ENCODE measurements at regions not wholly inside any gene's neighbourhood (a gene's known extent, or its start where the extent isn't known, plus 50 kb on each side); places are given as distances from the start of the nearest gene placed in this dataset.

DNA sequence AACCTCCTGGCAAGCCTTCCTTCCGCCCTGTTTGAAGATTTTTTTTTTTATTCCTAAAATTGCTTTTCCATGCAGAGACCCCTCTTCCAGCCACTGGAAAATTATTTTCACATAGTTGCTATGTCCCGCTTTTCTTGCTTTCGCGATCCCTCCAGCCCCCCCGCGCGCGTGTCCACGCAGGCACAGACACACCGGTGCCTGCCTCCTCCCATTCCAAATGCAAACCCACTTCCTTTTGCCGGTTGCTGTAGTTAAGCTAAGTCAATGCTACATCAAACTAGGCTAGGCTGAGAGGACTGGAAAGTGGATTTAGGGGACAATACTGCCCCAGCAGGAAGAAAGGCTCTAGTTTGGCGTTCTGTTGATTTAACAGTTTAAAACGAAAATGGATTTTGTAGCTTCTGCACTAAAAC is 111.0 kb downstream of the DHX15 start:
- TF ChIP-seq ZNF8 (CRISPR knock-in tag; IDR thresholded peaks at IDR 0.05) (no peak), SNAI2 (CRISPR knock-in tag; IDR thresholded peaks at IDR 0.05) (no peak), GLIS3 (CRISPR knock-in tag; IDR thresholded peaks at IDR 0.05) (no peak), ZFP30 (CRISPR knock-in tag; IDR thresholded peaks at IDR 0.05) (no peak), PPARA (CRISPR knock-in tag; IDR thresholded peaks at IDR 0.05; ENCODE audit: borderline replicate concordance) (no peak), ZNF70 (CRISPR knock-in tag; IDR thresholded peaks at IDR 0.05) (no peak), CSDC2 (CRISPR knock-in tag; IDR thresholded peaks at IDR 0.05) (no peak), ZFP3 (CRISPR knock-in tag; IDR thresholded peaks at IDR 0.05) (no peak), OSR1 (CRISPR knock-in tag; IDR thresholded peaks at IDR 0.05) (no peak), BACH2 (CRISPR knock-in tag; IDR thresholded peaks at IDR 0.05; ENCODE audit: borderline replicate concordance) (no peak)
- peak; percentile 5; the same call in 1 of the 3 replicates for ATAC-seq

- peak; percentile 85 for ATAC-seq
- TF ChIP-seq, protein P1, sequence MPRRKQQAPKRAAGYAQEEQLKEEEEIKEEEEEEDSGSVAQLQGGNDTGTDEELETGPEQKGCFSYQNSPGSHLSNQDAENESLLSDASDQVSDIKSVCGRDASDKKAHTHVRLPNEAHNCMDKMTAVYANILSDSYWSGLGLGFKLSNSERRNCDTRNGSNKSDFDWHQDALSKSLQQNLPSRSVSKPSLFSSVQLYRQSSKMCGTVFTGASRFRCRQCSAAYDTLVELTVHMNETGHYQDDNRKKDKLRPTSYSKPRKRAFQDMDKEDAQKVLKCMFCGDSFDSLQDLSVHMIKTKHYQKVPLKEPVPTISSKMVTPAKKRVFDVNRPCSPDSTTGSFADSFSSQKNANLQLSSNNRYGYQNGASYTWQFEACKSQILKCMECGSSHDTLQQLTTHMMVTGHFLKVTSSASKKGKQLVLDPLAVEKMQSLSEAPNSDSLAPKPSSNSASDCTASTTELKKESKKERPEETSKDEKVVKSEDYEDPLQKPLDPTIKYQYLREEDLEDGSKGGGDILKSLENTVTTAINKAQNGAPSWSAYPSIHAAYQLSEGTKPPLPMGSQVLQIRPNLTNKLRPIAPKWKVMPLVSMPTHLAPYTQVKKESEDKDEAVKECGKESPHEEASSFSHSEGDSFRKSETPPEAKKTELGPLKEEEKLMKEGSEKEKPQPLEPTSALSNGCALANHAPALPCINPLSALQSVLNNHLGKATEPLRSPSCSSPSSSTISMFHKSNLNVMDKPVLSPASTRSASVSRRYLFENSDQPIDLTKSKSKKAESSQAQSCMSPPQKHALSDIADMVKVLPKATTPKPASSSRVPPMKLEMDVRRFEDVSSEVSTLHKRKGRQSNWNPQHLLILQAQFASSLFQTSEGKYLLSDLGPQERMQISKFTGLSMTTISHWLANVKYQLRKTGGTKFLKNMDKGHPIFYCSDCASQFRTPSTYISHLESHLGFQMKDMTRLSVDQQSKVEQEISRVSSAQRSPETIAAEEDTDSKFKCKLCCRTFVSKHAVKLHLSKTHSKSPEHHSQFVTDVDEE (CRISPR knock-in tag; IDR thresholded peaks at IDR 0.05), result no peak
- no peak for TF ChIP-seq ARNTL (CRISPR knock-in tag; IDR thresholded peaks at IDR 0.05; ENCODE audit: borderline replicate concordance, low read depth)
- TF ChIP-seq, protein P2, sequence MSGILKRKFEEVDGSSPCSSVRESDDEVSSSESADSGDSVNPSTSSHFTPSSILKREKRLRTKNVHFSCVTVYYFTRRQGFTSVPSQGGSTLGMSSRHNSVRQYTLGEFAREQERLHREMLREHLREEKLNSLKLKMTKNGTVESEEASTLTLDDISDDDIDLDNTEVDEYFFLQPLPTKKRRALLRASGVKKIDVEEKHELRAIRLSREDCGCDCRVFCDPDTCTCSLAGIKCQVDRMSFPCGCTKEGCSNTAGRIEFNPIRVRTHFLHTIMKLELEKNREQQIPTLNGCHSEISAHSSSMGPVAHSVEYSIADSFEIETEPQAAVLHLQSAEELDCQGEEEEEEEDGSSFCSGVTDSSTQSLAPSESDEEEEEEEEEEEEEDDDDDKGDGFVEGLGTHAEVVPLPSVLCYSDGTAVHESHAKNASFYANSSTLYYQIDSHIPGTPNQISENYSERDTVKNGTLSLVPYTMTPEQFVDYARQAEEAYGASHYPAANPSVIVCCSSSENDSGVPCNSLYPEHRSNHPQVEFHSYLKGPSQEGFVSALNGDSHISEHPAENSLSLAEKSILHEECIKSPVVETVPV (CRISPR knock-in tag; IDR thresholded peaks at IDR 0.05), result no peak
- TF ChIP-seq ZC3H10 (CRISPR knock-in tag; IDR thresholded peaks at IDR 0.05), result no peak
- no peak for TF ChIP-seq ZNF8 (CRISPR knock-in tag; IDR thresholded peaks at IDR 0.05)
Observed at GRCh38 chr4:24472514-24473308, 111.6 kb downstream of the DHX15 start.

GRCh38 chr4:24472161-24472510 is 112.2 kb downstream of the DHX15 start:
- TF ChIP-seq RARB (CRISPR knock-in tag; IDR thresholded peaks at IDR 0.05), result no peak
- TF ChIP-seq, protein P3, sequence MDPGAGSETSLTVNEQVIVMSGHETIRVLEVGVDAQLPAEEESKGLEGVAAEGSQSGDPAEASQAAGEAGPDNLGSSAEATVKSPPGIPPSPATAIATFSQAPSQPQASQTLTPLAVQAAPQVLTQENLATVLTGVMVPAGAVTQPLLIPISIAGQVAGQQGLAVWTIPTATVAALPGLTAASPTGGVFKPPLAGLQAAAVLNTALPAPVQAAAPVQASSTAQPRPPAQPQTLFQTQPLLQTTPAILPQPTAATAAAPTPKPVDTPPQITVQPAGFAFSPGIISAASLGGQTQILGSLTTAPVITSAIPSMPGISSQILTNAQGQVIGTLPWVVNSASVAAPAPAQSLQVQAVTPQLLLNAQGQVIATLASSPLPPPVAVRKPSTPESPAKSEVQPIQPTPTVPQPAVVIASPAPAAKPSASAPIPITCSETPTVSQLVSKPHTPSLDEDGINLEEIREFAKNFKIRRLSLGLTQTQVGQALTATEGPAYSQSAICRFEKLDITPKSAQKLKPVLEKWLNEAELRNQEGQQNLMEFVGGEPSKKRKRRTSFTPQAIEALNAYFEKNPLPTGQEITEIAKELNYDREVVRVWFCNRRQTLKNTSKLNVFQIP (CRISPR knock-in tag; IDR thresholded peaks at IDR 0.05; ENCODE audit: borderline replicate concordance, low read depth), result no peak
- TF ChIP-seq CSDC2 (CRISPR knock-in tag; IDR thresholded peaks at IDR 0.05), result no peak
- TF ChIP-seq OSR1 (CRISPR knock-in tag; IDR thresholded peaks at IDR 0.05), result no peak
- TF ChIP-seq PPARA (CRISPR knock-in tag; IDR thresholded peaks at IDR 0.05; ENCODE audit: borderline replicate concordance), result no peak
- no peak for TF ChIP-seq PATZ1 (CRISPR knock-in tag; IDR thresholded peaks at IDR 0.05; ENCODE audit: borderline replicate concordance)
- no peak for TF ChIP-seq ZNF8 (CRISPR knock-in tag; IDR thresholded peaks at IDR 0.05)
- TF ChIP-seq ZNF565 (CRISPR knock-in tag; conservative IDR thresholded peaks at IDR 0.05; ENCODE audit: low read depth), result no peak
- TF ChIP-seq, protein P1 (CRISPR knock-in tag; IDR thresholded peaks at IDR 0.05), result no peak
- TF ChIP-seq SNAI2 (CRISPR knock-in tag; IDR thresholded peaks at IDR 0.05), result no peak
- no peak for TF ChIP-seq TCF4 (CRISPR knock-in tag; IDR thresholded peaks at IDR 0.05; ENCODE audit: borderline replicate concordance)
- TF ChIP-seq GLIS3 (CRISPR knock-in tag; IDR thresholded peaks at IDR 0.05), result no peak
- TF ChIP-seq ZFP30 (CRISPR knock-in tag; IDR thresholded peaks at IDR 0.05), result no peak
- no peak for TF ChIP-seq ESRRG (CRISPR knock-in tag; IDR thresholded peaks at IDR 0.05)
- ATAC-seq, result no peak
